ENCODE measurements at regions not wholly inside any gene's neighbourhood (a gene's known extent, or its start where the extent isn't known, plus 50 kb on each side); places are given as distances from the start of the nearest gene placed in this dataset.

GRCh38 chr12:124450376-124450750 is 117.0 kb downstream of the NCOR2 start:
- intact Hi-C loops (cut with micrococcal nuclease): loop anchor here (10.0 kb wide), 1 partner anchor 544 kb away; the partner anchor contains the start of gene BRI3BP
- peaks cover 44% of the 10 kb centered on the region for H3K4me1 Mint-ChIP-seq
- TF ChIP-seq CTCF (IDR thresholded peaks at IDR 0.05): no peak
- ATAC-seq (ENCODE audit: low read depth) (no peak), DNase-seq (no peak)
- H3K36me3 Mint-ChIP-seq (ENCODE audit: low read depth): peaks cover 46% of the 10 kb centered on the region
- no peaks in the 10 kb centered on the region for H3K27me3 Mint-ChIP-seq
- ChIA-PET POLR2A (no interaction called here), CTCF (no interaction called here)
- no peak overlapping the region for H3K4me3 Mint-ChIP-seq
- H3K27ac Mint-ChIP-seq: no peak overlapping the region
- no peaks in the 10 kb centered on the region for H3K9me3 Mint-ChIP-seq

DNA sequence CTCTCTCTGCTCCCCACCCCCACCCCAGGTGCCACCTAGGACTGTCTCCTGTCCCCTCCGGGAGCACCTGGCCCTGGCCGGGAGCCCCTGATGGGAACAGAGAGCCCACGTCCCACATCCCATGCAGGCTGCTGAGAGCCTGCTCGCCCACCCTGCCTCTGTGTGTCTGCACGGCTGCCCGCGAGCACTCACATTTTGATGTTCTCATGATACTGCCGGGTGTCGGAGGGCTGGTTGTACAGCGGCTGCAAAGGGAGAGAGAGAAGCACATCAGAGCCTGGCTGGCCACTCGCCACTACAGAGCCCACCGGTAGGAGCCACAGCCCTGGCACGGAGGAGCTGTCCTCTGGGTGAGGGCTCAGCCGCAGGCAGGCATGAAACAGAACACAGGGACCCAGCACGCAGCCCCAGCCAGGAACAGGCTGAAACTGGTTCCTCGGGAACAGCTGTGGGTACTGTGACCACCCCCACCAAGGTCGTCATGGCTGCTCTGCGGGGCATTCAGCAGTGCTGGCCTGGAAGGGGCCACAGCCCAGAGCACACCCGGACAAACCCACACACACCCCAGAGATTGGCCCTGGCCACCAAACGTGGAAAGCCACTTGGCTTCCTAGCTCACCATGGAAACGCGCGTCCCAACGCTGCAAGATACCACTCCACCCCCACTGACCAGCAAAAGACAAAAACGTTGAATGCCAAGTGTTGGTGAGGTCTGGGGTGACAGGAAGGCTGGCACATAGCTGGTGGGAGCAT is 117.6 kb downstream of the NCOR2 start:
- ChIA-PET CTCF (no interaction called here), POLR2A (no interaction called here)
- Mint-ChIP-seq H3K27me3 (no peaks in the 10 kb centered on the region), H3K27ac (no peak overlapping the region), H3K4me1 (peaks cover 39% of the 10 kb centered on the region), H3K9me3 (no peaks in the 10 kb centered on the region), H3K4me3 (no peak overlapping the region), H3K36me3 (ENCODE audit: low read depth) (peaks cover 47% of the 10 kb centered on the region)
- no peak for ATAC-seq (ENCODE audit: low read depth)
- DNase-seq: no peak
- intact Hi-C loops (cut with micrococcal nuclease): loop anchor here (10.0 kb wide), 1 partner anchor 545 kb away; the partner anchor contains the start of gene BRI3BP
- TF ChIP-seq CTCF (IDR thresholded peaks at IDR 0.05): no peak

DNA sequence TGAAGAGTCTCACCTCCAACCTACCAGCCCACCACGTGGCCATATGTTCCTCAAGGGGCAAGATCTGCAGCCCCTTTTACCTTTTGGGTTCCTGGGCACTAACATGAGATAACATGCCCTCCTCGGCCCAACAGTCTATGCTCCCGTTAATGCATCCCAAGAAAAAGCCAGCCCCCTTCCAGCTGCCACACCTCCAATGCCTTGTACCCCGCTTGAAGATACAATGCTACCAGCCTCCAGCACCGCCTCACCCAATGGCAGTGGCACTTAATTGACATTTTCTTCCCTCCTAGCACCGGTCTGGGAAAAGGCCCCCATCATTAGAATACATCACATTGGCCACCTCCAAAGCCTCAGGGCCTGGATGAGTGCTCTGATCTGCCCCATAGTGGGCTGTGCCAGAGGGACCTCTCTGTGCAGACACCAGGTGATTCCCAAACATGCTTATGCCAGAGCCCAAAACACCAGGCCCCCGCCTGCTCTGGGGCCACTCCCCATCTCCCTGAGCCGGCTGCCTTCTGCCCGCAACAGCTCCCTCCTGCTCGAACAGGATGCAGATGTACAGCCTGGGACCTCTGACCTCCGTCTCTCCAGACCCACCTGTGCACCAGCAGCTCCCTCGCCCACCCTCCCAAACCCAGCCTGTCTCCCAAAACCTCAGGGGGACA is 118.3 kb downstream of the NCOR2 start:
- Mint-ChIP-seq H3K27me3 (no peaks in the 10 kb centered on the region), H3K9me3 (no peaks in the 10 kb centered on the region), H3K36me3 (ENCODE audit: low read depth) (peaks cover 54% of the 10 kb centered on the region), H3K4me3 (no peak overlapping the region), H3K27ac (no peak overlapping the region), H3K4me1 (peaks cover 34% of the 10 kb centered on the region)
- CTCF ChIA-PET: no interaction called here
- no peak for DNase-seq
- POLR2A ChIA-PET: no interaction called here
- no peak for TF ChIP-seq CTCF (IDR thresholded peaks at IDR 0.05)
- no peak for ATAC-seq (ENCODE audit: low read depth)
- intact Hi-C loops (cut with micrococcal nuclease): no loop called here

GRCh38 chr12:124448241-124448954 is 119.0 kb downstream of the NCOR2 start:
- intact Hi-C loops (cut with micrococcal nuclease): no loop called here
- no peak overlapping the region for H3K27ac Mint-ChIP-seq
- DNase-seq (no peak), ATAC-seq (ENCODE audit: low read depth) (no peak)
- no peaks in the 10 kb centered on the region for H3K27me3 Mint-ChIP-seq
- ChIA-PET CTCF (no interaction called here), POLR2A (no interaction called here)
- H3K4me1 Mint-ChIP-seq: peaks cover 29% of the 10 kb centered on the region
- H3K4me3 Mint-ChIP-seq: no peak overlapping the region
- peaks cover 59% of the 10 kb centered on the region for H3K36me3 Mint-ChIP-seq (ENCODE audit: low read depth)
- no peak for TF ChIP-seq CTCF (IDR thresholded peaks at IDR 0.05)
- H3K9me3 Mint-ChIP-seq: no peaks in the 10 kb centered on the region

- Mint-ChIP-seq H3K27me3 (no peaks in the 10 kb centered on the region), H3K27ac (no peak overlapping the region), H3K9me3 (no peaks in the 10 kb centered on the region), H3K36me3 (ENCODE audit: low read depth) (peaks cover 78% of the 10 kb centered on the region), H3K4me3 (no peak overlapping the region), H3K4me1 (peaks cover 15% of the 10 kb centered on the region)
- ChIA-PET CTCF (no interaction called here), POLR2A (no interaction called here)
- intact Hi-C loops (cut with micrococcal nuclease): no loop called here
- TF ChIP-seq CTCF (IDR thresholded peaks at IDR 0.05): no peak
- ATAC-seq (ENCODE audit: low read depth) (no peak), DNase-seq (no peak)
Measured at GRCh38 chr12:124446364-124446763, 121.0 kb downstream of the NCOR2 start.

Data from activated B cell treated with CpG ODN at 0.5 μM for 24 hours (primary cell).